SW 1271 (cell line): ENCODE measurements at regions not wholly inside any gene's neighbourhood (a gene's known extent, or its start where the extent isn't known, plus 50 kb on each side); places are given as distances from the start of the nearest gene placed in this dataset.
"Not testable (repeated sequence)": the region's sequence is repeated elsewhere in the genome, so short reads cannot be mapped to it uniquely, and the experiment has no call there.

Experiments
- DNase-seq, 2 experiments: peaks; one replicate each; lab custom pipeline; 2025; lab: John Stamatoyannopoulos, UW

DNA sequence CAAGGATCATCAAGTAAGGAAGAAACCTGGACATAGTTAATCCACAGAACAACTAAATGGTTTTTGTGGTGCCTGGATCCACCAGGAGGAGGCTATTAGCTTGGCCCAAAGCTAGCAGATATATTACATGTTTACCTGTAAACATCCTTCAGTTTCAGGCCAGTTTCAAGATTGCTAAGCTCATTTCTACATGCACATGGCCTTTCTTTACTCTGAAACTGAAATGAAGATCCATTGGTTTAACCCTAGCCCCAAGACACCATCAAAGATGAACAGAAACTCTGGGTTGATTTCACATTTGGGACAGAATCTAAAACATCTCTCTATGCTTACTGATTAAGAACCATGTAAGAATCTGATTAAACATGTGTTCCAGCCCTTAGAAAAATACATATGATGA is 611.8 kb downstream of the TLE1 start:
- DNase-seq, result no peak

DNA sequence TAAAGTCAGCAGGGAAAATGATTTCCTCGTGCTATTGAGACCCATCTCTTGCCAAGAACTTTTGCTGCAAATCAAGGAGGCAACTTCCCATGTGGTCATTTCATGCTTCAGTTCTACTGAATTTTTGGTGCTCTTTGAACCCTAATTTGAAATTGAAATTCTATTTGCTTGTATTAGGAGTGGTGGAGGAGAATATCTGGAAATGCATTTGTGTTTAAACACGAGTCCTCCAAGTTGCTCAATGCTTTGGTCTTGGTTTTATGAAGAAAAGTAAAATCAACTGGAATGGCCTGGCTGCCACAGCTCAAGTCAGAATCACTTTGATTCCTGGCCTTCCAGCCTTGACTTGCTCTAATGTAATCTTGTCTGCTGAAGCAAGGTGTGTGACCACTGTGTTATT is 613.2 kb downstream of the TLE1 start:
- DNase-seq, result no peak

DNA sequence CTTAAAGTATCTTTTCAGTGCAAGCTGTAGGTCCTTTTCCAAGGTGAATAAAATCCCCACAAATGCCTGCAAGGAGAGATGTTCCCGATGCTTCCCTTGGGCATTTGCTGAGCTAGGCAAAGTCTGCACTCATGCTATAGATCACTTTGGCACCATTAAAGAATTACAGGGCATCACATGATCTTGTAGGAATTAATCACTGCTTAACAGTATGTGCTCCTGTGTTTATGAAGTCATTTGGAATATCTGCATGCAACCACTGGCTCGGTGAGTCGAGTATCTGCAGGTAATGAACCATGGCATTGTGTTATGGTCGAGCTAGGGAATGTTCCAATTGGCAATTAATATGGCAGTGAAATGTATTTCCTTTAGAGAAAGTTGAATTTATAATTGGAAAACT is 615.1 kb downstream of the TLE1 start:
- no peak for DNase-seq

DNA sequence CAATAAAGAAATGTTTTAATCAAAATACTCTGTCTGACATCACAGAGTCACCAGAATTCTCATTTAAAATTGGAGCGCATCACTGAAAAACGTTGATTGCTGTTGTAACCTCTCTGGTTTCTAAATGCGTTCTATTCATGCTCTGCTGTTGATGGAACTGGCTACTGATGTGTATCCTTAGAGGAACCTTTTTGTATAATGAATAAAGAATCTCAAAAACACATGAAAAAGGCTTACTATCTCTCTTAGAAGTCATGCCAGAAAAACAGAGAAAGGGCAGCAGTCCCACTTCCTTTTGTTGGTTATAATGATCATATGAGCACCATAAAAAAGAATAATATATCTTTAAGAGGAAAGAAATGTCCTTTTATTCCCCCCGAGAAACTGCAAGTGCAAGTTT is 615.5 kb downstream of the TLE1 start:
- no peak for DNase-seq

DNA sequence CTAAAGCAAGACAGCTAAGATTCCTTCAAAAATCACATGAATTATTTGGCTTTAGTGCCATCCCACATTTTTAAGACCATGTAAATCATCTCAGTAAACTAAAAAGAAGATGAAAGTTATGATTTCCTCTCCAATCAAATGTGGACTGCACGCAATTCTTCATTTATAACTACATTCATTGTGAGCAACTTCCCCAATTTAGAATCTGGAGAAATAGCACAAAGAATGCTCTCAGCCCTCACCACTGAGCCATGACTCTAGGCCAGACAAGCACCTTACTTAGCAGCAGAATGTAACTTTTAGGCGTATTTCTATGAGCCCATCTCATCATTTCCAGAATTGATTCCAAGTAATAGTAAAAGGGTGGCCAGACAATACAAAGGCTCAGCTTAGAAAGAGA is 616.6 kb downstream of the TLE1 start:
- no peak for DNase-seq

DNA sequence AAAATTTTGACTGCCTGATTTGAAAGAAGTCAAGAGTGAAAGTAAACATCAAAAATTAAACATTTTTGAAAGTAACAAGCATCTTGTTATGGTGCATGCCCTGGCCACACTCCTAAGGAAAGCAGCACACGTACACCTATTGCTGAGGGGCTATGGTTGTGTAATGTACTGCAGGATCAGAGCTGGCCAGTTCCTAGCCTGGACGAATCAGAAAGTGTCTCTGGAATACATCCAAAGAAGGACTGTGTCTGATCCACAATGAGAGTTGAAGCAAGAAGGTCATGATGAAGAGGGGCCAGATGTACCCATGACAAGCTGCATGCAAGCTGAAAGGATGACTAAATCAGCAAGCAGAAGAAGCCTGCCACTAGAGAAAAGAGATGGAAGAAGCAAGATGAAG is 618.2 kb downstream of the TLE1 start:
- no peak for DNase-seq

DNA sequence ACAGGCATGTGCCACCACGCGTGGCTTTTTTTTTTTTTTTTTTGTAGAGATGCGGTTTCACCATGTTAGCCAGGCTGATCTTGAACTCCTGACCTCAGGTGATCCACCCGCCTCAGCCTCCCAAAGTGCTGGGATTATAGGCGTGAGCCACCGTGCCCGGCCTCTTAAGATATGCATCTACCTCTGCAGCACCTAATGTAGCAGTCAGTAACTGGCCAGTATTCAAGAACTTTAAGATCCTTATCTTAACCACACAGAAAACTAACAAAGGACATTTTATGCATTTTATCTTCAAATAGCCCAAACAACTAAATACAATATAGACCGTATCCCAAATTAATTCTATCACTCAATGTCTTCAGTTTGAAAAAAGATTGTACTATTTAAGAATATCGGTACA is 618.7 kb downstream of the TLE1 start:
- no peak for DNase-seq

DNA sequence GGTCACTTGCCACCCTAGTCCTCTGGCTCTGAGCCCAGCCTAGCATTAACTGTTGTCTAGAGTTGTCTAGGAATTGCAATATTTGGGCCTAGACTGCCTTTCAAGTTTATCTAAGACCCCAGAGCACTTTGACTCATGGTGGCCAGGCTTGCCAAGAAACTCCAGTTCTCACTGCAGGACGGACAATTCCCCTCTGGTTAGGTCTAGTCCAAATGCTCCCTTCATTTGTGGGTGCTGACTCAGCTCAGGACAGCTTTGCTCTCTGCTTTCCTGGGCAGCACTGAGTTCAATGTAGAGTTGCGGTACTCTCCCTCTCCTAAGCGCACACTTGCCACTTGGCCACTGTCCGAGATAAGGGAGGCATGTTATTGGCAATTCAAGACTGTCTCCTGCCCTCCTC is 619.4 kb downstream of the TLE1 start:
- DNase-seq, result no peak

DNA sequence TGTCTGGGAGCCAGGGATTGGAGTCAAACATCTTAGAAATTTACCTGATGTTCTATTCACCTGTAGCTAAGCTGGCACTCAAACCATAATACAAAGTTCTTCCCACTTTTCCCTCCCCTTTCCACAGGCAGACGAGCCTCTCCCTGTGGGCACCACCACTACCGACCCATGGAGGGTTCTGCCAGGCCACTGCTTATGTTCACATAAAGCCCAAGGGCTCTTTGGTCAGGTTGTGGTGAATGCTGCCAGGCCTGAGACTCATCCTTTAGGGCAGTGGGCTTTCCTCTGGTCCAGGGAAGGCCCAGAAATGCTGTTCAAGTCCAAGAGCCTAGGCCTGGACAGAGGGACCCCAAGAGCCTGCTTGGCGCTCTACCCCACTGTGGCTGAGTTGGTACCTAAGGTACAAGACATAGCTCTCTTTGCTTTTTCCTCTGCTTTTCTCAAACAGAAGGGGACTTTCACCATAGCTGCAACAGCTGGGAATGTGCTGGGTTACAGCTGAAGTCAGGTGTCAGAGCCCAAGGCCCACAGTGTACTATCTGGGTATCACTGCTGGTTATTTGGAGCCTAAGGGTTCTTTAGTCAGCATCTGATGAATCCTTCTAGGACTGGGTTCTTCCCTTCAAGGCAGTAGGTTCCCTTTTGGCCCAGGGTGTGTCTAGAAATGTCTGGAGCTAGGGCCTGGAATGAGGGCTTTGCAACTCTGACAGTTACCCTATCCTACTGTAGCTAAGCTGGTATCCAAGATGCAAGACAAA is 620.1 kb downstream of the TLE1 start:
- DNase-seq, result no peak

DNA sequence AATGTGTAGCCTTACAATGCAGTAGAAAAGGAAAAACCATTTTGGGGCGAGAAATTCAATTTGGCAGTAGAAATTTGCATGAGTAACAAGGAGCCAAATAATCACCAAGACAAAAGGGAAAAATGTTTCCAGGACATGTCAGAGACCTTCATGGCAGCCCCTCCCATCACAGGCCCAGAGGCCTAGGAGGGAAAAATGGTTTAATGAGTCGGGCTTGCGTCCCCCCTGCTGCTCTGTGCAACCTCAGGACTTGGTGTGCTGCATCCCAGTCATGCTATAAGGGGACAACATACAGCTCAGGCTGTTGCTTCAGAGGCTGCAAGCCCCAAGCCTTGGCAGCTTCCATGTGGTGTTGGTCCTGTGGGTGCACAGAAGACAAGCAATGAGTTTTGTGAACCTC is 626.4 kb downstream of the TLE1 start:
- not testable (repeated sequence) for DNase-seq

DNA sequence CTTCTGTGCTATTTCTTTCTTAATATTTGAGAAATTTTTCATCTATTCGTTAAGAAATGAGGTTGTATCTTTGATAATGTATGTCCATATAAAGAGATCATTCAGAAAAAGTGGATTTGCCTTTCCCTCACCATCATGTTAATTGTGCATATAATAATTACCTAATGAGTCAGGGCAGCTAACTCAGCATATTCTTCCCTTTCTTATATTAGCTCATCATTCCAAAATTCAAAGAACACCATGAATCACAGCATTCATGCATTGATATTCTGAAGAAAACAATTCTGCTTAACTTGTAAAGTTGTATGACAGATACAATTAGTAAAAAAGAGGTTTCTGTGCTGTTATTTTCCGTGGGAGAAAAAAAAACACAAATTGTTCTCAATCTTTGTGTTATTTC is 630.6 kb downstream of the TLE1 start:
- no peak for DNase-seq

DNA sequence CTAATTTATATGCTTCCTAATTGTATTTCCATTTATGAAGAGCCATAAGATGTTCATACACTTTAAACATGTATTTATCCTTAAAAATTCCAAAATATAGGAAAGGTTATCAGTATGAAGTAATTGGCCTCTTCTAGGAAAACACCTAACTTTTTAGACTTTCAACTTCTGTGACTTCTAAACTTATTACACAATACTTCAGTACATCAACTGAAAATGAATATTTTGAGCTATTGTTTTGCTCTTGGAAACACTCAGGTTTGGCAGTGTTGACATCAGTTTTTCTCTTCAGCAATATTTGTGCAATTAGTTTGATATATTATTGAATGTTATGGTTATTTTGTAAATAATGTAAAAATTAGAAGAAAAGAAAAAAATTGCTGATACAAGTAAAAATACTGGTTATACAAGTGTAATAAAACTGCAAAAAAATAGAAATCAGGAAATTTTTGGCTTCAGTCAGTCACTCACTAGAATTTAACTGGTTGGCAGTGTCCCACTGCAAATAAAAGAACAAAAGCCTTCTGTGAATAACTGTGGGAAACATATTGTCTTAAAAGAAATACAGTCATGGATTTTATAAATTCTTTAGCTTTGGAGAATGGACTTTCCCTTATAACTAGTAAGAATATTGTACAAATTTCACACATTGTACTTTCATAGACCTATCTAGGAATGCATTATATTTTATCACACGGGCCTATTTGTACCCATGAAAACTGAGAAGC is 635.9 kb downstream of the TLE1 start:
- DNase-seq, result no peak

DNA sequence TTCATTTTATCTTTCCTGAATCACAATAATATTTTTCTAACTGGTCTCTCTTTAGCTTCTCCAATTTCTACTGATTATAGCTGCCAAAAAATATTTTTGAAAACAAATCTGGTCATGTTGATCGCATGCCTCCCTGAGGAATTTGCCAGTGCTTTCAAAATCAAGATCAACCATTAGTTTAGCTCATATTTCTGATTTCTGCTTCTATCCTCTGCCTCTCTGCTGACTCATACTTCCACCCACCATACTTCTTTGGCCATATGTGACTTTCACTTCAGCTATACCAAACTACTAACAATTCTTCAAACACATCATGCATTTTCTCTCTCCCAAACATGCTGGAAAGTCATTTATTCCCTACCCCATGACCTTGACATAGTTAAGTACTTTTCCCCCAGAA is 636.5 kb downstream of the TLE1 start:
- no peak for DNase-seq

DNA sequence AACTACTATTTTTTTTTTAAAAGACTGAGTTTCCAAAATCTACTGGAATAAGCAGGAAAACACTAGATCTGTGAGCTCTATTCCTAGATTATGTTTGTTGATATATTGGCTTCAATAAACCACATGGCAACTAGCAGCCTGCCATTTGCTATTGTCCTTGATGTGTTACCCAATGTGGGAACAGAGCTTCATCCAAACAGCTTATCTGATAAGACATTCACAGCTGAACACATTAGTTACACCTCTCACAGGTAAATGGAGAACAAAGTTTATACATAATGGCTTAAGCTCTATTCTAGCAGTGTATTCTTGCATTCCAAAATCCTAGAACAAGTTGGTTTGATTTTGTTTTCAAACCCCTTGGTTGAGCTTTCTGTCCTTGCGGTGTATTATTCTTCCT is 642.1 kb downstream of the TLE1 start:
- no peak for DNase-seq

DNA sequence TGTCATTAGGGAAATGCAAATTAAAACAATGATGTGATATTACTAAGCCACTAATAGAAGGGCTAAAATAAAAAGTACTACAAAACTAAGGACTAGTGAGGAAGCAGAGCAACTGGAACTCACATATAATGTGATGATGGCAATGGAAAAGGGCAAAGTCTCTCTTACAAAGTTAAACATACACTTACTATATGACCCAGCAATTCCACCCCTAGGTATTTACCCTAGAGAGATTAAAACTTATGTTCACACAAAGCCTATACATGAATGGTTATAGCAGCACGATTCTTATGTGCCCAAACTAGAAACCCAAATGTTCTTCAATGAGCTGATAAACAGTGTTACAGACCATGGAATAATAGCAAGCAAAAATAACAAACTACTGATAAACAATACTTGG is 643.7 kb downstream of the TLE1 start:
- no peak for DNase-seq

DNA sequence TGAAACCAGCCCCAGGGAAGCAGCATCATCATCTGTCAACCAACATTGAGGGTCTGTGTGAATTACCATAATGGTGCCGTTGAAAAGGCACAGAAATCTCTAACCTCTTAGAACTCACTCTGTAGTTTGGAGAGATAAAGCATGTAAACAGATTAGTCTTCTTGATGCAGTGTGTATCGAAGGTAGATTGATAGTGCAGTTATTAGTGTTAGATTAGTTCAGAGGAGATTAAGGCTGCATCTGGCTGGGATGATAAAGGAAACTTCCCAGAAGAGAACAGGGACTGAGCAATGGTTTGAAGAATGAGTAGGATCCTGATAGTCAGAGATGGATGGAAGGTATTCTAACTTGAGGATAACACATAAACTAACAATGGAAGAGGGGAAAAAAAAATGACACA is 651.5 kb downstream of the TLE1 start:
- DNase-seq, result no peak

DNA sequence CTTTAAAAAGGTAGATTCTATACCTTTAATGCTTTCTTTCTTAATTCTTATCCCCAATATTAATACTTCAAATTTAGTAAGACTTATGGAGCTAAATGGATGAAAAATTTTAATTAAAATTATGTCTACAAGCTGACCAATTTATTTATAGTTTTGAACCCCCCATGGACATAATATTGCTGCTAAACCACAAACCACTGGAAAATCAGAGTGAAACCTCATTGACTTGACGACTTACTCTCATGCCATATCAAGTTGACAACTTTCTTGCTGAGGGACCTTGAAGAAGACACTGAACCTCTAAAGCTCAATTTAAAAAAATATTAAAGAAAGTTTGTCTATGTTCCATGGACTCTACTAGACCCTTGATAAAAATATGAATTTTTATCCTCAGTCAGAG is 653.7 kb downstream of the TLE1 start:
- no peak for DNase-seq

DNA sequence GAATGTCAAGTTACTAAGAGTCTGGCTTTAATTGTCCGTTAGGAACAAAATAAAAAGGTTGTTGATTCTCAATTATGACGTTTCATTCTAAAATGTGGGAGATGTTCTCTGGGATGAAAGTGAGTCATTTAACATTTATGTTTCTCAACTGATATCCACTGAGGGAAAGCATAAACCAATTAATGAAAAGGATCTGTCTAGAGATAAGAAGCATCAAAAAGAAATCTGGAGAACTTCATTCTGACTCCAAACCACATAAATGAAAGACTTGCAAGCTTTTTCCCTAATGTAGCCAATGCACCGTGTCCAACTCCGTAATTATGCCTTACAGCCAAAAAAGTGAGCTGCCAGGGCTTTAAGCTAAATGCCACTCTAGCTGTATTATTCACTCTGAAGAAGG is 654.2 kb downstream of the TLE1 start:
- no peak for DNase-seq

DNA sequence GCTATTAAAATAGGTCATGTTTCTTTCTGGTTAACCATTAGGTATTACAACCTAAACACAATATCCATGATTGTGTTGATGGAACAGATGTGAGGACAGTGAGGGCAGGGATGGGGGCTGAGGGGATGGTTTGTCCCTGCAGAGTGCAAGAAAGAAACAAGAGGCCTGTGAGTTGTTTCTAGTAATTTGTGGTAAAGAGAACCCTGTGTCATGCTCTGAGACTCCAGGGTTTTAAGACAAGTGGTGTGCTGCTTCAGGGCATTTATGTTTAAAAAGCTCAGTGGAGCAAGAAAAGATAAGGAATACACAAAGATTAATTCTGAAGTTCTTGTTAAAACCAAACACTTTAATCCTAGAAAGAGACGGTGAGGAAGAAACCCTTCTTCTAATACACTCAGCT is 656.5 kb downstream of the TLE1 start:
- DNase-seq, result no peak

DNA sequence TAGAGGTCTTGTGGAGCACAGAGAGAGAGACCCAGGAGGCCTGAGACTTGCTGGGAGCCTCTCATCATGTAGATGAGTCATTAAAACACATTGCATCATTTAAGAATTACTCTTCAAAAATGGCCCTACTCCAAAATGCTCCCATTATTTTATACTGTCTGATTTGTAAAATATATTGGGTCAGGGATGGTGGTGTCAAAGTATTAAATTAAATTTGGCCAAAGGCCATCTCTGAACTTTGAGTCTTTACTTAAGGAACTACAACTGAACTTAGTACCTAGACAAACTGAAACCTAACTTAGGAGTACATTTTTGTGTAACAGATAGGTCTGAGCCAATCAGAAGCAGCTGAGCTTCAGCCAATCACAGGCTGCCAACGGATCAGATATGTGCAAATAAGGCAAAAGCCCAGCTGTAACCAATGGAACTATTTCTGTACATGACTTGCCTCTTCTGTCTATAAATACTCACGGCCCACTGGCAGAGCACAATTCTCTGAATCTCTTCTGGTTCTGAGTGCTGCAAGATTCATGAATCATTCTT is 657.2 kb downstream of the TLE1 start:
- no peak for DNase-seq

DNA sequence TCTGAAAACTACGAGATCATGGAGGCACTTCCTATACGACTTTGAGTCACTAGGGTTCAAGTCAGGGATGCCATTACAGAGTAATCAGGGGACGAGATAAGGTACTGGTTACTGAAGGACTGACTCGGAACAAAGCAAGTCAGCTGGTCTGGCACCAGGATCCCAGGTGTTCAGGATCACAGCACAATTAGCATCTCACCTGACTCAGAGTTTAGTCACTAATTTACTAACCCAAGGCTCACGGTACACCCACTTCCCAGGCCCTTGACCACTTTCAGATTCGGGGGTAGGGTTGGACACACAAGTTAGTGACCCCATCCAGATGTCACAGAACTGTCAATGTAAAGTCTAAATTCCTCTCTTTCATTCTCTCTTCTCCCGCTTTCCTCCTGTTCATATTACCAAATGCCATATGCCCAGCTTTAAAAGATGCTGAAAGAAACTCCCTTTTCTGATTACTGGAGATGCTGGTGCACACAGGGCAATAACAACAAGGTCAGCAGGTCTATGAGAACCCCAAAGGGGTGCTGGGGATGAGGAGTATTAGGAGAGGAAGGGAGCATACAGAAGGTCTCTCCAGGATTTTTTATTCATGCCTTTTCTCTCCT is 657.8 kb downstream of the TLE1 start:
- DNase-seq, result no peak

DNA sequence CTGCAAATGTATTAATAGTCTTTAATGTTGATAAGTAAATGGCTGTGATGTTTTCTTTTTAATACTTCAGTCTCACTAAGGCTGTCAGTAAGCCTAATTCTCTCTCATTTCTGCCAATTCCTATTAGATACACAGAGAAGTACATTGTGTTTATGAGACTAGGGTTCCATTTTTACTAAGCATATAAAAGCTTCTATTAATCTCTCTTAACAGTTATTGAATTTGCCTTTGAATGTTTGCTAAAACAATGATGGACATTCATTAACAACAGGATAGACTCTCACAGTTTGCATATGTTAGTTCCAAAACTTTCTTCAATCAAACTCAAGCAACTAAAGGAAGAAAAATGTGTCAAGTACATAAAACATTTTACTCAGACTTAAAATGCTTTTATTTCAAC is 659.3 kb downstream of the TLE1 start:
- no peak for DNase-seq

DNA sequence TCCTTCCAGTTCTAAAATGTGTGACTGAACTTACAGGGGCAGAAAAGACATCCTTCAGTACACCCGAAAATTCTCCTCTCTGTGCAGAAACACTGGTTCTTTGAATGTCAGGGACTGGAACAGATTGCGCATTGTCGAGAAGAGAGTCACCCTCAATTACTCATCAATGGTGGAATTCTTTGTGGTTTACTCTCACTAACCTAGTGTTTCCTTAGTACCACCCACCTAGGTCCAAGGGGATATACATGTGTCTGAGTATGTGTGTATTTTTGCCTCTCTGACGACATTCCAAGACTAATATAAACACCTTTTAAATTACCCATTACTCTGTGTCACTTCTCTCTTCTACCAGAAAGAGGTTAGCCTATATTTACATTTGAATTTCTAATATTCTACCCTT is 660.8 kb downstream of the TLE1 start:
- DNase-seq, result peak; percentile 91 to 97
